HG03095 (cell line): ENCODE measurements at regions not wholly inside any gene's neighbourhood (a gene's known extent, or its start where the extent isn't known, plus 50 kb on each side); places are given as distances from the start of the nearest gene placed in this dataset.

ENCODE experiments used
- ATAC-seq: cut with Tn5 transposase; IDR thresholded peaks from one replicate; pipeline ENCODE4 v1.9.1; 2021; ENCODE audit warnings: moderate library complexity; ENCODE audit not compliant: unreplicated experiment

GRCh38 chr4:28351102-28351501 is 1490.5 kb downstream of the STIM2 start:
- ATAC-seq, result no peak

GRCh38 chr4:28351826-28352225 is 1491.2 kb downstream of the STIM2 start:
- ATAC-seq, result no peak

DNA sequence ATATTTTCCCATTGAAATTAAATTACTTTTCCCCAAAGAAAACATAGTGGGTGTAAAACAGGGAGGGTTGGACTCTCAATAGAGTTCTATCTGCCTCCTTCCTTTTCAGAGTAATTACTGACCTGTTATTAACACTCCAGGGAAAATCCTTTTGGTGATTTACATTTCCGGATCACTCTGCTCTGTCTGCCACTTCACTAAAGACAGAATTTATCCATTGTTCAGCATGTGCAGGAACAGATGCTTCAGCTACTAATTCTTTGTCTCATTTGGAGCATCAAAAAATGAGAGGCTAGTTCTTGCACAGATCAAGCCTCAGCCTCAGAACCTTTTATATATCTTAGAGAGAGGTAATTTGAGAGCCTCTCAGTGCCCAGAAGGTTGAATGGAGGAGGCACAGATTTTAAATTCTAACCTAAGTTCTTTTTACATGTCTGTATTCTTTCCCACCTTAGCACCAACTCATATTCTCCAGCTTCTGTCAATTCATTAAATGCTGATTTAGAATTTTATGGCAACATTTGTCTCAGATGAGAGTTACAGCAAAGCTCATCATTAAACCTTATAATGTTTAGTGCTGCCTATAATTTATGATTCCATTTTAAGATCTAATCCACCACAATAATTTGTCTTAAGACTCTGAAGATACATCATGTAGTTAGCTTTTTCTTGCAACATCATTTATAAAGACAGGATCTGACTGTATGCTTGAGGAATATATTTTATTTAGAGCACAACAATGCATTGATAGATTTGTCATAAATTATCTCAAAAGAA is 1494.4 kb downstream of the STIM2 start:
- ATAC-seq, result no peak

DNA sequence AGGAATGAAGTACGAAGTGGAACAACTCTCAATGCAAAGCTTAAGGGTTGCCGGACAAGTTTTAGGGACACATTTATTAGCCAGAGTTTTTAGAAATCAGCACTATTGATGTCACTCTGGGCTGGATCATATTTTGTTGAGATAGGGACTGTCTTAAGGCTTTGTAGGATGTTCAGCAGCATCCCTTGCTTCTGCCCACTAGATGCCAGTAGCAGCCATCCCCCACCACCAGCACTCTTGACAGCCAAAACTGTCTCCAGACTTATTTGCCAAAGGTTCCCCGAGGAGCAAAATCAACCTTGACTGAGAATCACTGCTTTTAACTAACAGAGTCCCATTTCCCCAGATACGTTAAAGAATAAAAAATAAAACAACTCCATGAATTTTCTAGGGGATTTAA is 1497.3 kb downstream of the STIM2 start:
- no peak for ATAC-seq

DNA sequence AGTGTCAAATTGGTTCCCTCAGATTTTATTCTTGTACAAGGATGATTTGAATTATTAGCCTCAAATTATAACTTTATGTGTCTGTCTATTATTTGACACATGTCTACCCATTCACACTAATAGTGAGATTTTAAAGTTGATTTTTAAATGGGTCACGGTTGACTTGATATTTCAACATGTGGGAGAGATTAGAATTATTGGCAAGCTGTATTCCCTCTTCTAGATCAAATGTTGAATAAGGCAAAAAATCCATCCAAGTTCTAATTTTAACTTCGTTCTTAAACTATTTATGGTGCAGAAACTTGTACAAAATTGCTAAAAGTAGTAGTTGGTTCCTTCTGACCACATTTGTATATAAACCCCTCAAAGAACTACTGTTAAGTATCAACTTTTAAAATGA is 1498.0 kb downstream of the STIM2 start:
- no peak for ATAC-seq

DNA sequence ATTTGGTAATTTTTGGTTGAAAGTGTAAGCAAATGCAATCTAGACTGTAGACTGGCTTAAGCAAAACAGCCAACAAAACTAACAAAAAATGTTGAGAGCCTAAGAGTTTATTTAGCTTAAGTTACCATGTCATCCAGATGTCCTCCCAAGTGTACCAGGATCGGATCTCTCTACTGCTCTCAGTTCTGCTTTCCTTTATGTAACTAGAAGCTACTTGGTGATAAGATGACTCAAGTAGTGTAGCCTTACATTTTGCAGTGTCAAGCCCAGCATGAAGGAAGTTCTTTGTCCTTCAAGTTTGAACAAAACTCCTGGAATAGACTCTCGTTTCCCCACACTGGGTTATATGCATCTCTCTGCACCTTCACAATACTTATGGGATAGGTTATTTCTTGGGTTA is 1500.0 kb downstream of the STIM2 start:
- ATAC-seq, result no peak

- no peak for ATAC-seq
These were observed 1501.5 kb downstream of the STIM2 start for GRCh38 chr4:28362169-28362568.

DNA sequence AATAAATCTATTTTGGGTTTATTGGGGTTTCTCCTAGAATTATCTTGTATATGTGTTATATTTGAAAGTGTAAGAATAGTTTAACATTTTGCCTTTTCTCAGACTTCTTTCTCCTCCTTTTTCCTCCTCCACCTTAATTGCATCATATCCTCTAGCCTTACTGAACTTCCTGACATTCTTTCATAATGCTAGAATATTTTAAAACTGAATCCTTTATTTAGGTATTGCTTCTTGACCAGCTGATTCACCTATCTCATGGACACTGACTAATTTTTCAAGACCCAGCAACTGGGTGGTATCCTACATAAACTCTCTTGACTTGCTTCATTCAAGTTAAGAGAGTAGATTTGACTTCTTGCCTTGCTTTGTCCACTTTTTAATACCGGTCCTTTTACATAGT is 1508.9 kb downstream of the STIM2 start:
- no peak for ATAC-seq

- no peak for ATAC-seq
These were observed 1512.5 kb downstream of the STIM2 start for GRCh38 chr4:28373191-28373590.

- no peak for ATAC-seq
These were observed 1513.0 kb downstream of the STIM2 start for GRCh38 chr4:28373601-28374000.

DNA sequence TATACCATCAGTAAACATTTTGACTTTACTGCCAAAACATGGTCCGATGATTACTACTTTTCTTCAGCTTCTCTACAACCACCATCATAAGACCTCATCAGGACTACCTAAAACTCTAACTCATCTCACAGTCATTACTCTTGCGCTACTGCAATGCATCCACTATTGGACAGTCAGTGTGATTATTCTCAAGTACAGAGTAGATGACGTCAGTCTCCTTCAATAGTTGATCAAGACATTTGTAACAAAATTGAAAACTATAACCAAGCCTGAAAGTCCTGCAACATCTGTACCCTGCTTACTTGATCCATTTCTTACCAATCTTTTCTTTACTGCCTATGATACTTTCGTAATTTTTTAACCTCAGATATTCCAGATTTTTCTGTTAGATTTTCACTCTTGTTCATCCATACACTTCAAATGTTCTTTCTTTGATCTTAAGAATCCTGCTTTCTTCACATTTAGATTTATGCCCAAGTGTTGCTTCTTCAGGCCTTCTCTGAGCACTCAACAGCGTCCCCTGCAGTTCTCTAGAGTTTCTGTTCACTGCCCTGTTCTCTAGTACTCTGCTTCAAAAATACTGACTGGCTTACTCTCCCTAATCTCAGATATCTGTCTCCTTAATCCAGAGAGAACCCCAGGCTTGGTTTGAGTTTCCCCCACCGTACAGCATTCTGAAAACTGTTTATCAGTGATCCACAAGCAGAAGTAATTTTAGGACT is 1517.6 kb downstream of the STIM2 start:
- ATAC-seq, result no peak

DNA sequence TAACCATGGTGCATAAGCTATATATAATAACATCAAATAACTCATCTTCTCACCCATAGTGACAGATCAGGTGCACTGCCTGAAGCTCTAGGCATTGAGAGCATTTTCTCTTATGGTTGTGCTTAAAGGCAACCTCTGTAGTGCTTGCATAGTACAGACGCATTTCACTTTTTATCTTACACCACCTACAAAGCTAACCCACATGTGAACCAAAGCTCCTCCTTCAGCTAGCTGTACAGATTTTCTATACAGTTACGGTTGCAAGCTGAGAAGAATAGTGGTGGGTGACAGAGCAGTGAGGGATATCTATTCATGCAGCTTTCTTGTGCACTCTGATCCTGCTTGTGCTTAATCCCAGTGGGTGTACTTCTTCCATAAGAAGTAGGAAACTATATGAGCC is 1525.2 kb downstream of the STIM2 start:
- ATAC-seq, result no peak

- ATAC-seq, result no peak
These were observed 1526.1 kb downstream of the STIM2 start for GRCh38 chr4:28386776-28387175.

DNA sequence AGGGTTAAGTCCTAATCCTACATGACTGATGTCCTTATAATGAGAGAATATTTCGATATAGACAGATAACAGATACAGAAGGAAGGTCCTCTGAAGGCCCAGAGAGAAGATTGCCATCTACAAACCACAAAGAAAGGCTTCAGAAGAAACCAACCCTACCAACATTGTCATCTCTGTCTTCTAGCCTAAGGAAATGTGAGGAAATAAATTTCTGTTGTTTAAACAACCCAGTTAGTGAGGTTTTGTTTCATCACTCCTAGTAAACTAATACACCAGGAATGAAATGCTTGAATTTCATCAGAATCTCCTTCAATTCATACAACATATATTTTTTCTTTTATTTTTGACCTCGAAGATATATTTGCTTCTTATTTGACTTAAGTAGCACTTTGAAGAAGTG is 1527.8 kb downstream of the STIM2 start:
- ATAC-seq, result no peak

GRCh38 chr4:28391877-28392276 is 1531.2 kb downstream of the STIM2 start:
- no peak for ATAC-seq

DNA sequence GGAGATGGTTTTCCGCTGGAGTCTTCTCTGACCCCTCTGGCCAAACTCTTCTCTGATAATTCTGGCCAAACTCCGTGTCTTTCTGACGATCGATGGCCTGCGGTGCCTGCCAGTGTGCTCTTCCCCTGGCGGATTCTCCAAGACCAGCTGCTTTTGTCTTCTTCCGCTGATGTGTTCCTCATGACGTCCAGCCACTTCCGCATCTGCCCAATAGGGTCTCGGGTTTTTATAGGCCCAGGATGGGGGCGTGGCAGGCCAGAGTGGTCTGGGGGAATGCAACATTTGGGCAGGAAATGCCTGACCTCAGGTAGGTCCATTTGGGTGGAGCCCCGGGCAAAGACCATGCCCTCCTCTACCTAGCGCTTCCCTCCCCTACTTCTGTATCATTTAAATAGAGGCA is 1542.1 kb downstream of the STIM2 start:
- ATAC-seq, result no peak

GRCh38 chr4:28421221-28421620 is 1560.6 kb downstream of the STIM2 start:
- ATAC-seq, result no peak

GRCh38 chr4:28426251-28426650 is 1565.6 kb downstream of the STIM2 start:
- no peak for ATAC-seq

GRCh38 chr4:28427306-28428085 is 1566.9 kb downstream of the STIM2 start:
- ATAC-seq, result no peak

DNA sequence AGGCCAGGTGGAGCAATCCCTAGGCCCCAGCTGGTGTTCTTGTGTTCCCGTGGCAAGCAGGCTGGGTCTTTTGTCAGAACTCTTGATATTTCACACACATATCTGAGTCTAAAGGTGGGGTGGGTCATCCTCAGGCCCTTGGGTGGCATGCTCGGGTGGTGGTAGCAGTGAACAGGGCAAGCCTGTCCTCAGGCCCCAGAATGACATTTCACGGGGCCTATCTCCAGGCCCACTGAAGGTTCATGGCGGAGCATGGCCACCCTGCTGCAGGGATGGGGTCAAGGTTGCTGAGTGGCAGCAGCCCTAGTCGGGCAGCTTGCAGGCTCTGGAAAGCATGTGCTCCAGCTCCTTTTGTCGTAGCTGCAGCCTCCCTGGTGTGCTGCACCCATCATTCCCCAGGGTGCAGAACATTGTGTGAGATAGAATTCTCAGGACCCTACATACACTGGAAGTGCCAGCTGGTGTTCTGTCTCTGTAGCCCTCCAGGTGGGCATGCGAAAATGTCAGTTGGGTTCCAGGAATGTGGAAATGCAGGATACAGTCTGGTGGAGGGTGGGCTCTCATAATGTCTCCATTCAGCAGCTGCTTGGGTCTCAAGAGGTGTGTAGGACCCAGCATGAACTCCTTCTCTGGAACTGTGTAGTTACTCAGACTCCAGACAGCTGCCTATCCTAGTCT is 1571.8 kb downstream of the STIM2 start:
- ATAC-seq, result no peak

DNA sequence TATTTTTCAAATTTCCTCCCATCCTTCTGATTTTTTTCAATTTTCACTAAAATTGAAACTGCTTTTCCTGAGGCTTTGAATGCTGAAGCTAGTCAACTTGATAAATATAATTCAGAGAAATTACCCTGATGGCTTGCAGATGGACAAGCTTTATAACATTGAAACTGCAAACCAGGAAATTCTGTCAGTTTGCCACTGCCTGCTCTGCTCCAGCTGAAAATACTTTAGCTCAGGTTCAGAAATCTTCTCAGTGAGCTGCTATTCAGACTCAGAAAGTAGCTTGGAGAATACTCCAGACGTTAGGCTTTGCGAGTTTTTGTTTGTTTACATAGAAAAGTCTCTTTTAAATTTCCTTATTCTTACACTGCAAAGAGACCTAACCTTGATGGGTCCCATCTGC is 1574.7 kb downstream of the STIM2 start:
- ATAC-seq, result no peak
